ENCODE measurements at regions not wholly inside any gene's neighbourhood (a gene's known extent, or its start where the extent isn't known, plus 50 kb on each side); places are given as distances from the start of the nearest gene placed in this dataset.

DNA sequence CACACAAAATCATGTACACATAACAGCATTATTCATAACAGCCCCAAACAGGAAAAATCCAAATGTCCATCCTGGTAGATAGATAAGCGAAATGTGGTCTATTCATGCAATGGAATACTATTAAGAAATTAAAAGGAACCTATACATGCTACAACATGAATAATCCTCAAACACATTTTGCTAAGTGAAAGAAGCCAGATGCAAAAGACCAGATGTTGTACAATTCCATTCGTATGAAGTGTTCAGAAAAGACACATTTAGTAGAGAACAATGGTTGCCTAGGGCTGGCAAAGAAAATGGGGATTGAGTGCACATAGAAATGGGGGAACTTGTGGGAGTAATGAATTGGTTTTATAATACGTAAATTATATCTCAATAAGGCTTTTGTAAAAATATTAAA, 182.3 kb downstream of the EBLN2 start:
- TF ChIP-seq CTCF (IDR thresholded peaks at IDR 0.05) (no peak), ZFX (IDR thresholded peaks at IDR 0.05; ENCODE audit: borderline replicate concordance) (no peak)
